ENCODE measurements at regions not wholly inside any gene's neighbourhood (a gene's known extent, or its start where the extent isn't known, plus 50 kb on each side); places are given as distances from the start of the nearest gene placed in this dataset.

DNA sequence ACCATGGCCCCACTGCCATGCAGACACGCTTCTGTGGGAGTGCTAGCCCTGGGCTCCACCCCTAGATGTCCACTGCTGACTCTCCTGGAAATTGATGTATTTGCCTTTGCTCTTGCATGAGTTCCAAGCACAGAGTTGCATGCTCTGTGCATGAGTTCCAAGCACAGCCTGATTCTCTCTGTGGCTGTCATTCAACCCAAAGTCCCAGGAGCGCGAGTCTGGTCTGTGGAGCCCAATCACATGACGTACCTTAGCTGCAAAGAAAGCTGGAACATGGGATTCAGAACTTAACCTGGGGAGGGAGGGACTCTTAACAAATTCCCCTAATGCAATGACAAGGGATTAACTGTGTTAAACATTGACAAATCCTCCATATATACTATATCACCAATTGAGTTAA is 114.3 kb upstream of the SLC24A3 start:
- TF ChIP-seq, protein P1, sequence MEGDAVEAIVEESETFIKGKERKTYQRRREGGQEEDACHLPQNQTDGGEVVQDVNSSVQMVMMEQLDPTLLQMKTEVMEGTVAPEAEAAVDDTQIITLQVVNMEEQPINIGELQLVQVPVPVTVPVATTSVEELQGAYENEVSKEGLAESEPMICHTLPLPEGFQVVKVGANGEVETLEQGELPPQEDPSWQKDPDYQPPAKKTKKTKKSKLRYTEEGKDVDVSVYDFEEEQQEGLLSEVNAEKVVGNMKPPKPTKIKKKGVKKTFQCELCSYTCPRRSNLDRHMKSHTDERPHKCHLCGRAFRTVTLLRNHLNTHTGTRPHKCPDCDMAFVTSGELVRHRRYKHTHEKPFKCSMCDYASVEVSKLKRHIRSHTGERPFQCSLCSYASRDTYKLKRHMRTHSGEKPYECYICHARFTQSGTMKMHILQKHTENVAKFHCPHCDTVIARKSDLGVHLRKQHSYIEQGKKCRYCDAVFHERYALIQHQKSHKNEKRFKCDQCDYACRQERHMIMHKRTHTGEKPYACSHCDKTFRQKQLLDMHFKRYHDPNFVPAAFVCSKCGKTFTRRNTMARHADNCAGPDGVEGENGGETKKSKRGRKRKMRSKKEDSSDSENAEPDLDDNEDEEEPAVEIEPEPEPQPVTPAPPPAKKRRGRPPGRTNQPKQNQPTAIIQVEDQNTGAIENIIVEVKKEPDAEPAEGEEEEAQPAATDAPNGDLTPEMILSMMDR (conservative IDR thresholded peaks at IDR 0.05; ENCODE audit: low read length): no peak
- TF ChIP-seq EZH2phosphoT487 (IDR thresholded peaks at IDR 0.05; ENCODE audit: borderline replicate concordance): no peak

Measured in Loucy (cell line).